H1 (cell line): ENCODE measurements at regions not wholly inside any gene's neighbourhood (a gene's known extent, or its start where the extent isn't known, plus 50 kb on each side); places are given as distances from the start of the nearest gene placed in this dataset.

Source experiments
- TF ChIP-seq, protein P1 (sequence below): IDR thresholded peaks from 2 replicates; pipeline ENCODE4 v1.6.1; 2012; ENCODE audit warnings: low read length, inconsistent platforms

DNA sequence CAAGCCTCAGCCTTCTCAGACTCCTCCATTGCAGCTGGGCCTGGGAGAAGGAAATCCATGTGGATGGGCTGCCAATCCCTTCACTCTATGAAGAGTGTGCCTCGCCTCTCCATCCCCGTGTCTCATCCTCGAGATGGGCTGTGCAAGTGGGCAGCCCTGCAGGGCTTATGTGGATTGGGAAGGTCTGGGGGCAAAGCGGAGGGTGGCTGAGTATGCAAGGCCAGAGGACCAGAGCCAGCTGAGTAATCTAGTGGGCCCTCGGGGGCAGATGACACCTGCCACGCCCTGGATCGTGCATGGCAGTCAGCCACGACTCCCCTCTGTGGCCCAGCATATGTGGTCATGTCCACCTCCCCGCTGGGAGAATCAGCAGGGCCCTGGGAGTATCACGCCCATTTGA lies 78.9 kb downstream of the IRX5 start (continued):
- TF ChIP-seq, protein P1, sequence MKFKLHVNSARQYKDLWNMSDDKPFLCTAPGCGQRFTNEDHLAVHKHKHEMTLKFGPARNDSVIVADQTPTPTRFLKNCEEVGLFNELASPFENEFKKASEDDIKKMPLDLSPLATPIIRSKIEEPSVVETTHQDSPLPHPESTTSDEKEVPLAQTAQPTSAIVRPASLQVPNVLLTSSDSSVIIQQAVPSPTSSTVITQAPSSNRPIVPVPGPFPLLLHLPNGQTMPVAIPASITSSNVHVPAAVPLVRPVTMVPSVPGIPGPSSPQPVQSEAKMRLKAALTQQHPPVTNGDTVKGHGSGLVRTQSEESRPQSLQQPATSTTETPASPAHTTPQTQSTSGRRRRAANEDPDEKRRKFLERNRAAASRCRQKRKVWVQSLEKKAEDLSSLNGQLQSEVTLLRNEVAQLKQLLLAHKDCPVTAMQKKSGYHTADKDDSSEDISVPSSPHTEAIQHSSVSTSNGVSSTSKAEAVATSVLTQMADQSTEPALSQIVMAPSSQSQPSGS = no peak
